ENCODE measurements at regions not wholly inside any gene's neighbourhood (a gene's known extent, or its start where the extent isn't known, plus 50 kb on each side); places are given as distances from the start of the nearest gene placed in this dataset.

GRCh38 chr4:24249972-24250371, 334.4 kb downstream of the DHX15 start:
- DNase-seq (ENCODE audit: low read depth in 3 of 3, low spot score in 2 of 3): no peak

GRCh38 chr4:24248674-24249630, 335.4 kb downstream of the DHX15 start:
- DNase-seq (ENCODE audit: low read depth in 3 of 3, low spot score in 2 of 3): no peak

GRCh38 chr4:24245491-24245820, 338.9 kb downstream of the DHX15 start:
- no peak for DNase-seq (ENCODE audit: low read depth in 3 of 3, low spot score in 2 of 3)

- peak; percentile 29 to 53 (median 36) for DNase-seq (ENCODE audit: low read depth in 3 of 3, low spot score in 2 of 3)
Observed at GRCh38 chr4:24244663-24245490, 339.5 kb downstream of the DHX15 start.

GRCh38 chr4:24243641-24244040, 340.7 kb downstream of the DHX15 start:
- DNase-seq (ENCODE audit: low read depth in 3 of 3, low spot score in 2 of 3): no peak

- DNase-seq (ENCODE audit: low read depth in 3 of 3, low spot score in 2 of 3): no peak
Observed at GRCh38 chr4:24241511-24241910, 342.8 kb downstream of the DHX15 start.

- no peak for DNase-seq (ENCODE audit: low read depth in 3 of 3, low spot score in 2 of 3)
Observed at GRCh38 chr4:24240655-24241054, 343.7 kb downstream of the DHX15 start.

- no peak for DNase-seq (ENCODE audit: low read depth in 3 of 3, low spot score in 2 of 3)
Observed at GRCh38 chr4:24237709-24238108, 346.6 kb downstream of the DHX15 start.

GRCh38 chr4:24236532-24236931, 346.7 kb upstream of the PPARGC1A start:
- DNase-seq (ENCODE audit: low read depth in 3 of 3, low spot score in 2 of 3): no peak

- DNase-seq (ENCODE audit: low read depth in 3 of 3, low spot score in 2 of 3): no peak
Observed at GRCh38 chr4:24236120-24236519, 346.3 kb upstream of the PPARGC1A start.

GRCh38 chr4:24235618-24236017, 345.8 kb upstream of the PPARGC1A start:
- DNase-seq (ENCODE audit: low read depth in 3 of 3, low spot score in 2 of 3): no peak

- no peak for DNase-seq (ENCODE audit: low read depth in 3 of 3, low spot score in 2 of 3)
Observed at GRCh38 chr4:24234288-24234848, 344.5 kb upstream of the PPARGC1A start.

GRCh38 chr4:24230955-24231354, 341.1 kb upstream of the PPARGC1A start:
- no peak for DNase-seq (ENCODE audit: low read depth in 3 of 3, low spot score in 2 of 3)

GRCh38 chr4:24229978-24230377, 340.1 kb upstream of the PPARGC1A start:
- no peak for DNase-seq (ENCODE audit: low read depth in 3 of 3, low spot score in 2 of 3)

- DNase-seq (ENCODE audit: low read depth in 3 of 3, low spot score in 2 of 3): no peak
Observed at GRCh38 chr4:24228692-24229091, 338.8 kb upstream of the PPARGC1A start.

- no peak for DNase-seq (ENCODE audit: low read depth in 3 of 3, low spot score in 2 of 3)
Observed at GRCh38 chr4:24226667-24227066, 336.8 kb upstream of the PPARGC1A start.

- DNase-seq (ENCODE audit: low read depth in 3 of 3, low spot score in 2 of 3): no peak
Observed at GRCh38 chr4:24226023-24226422, 336.2 kb upstream of the PPARGC1A start.

- DNase-seq (ENCODE audit: low read depth in 3 of 3, low spot score in 2 of 3): no peak
Observed at GRCh38 chr4:24224446-24224845, 334.6 kb upstream of the PPARGC1A start.

- DNase-seq (ENCODE audit: low read depth in 3 of 3, low spot score in 2 of 3): no peak
Observed at GRCh38 chr4:24219209-24219608, 329.4 kb upstream of the PPARGC1A start.

GRCh38 chr4:24218566-24218965, 328.7 kb upstream of the PPARGC1A start:
- DNase-seq (ENCODE audit: low read depth in 3 of 3, low spot score in 2 of 3): no peak

GRCh38 chr4:24214796-24215195, 324.9 kb upstream of the PPARGC1A start:
- DNase-seq (ENCODE audit: low read depth in 3 of 3, low spot score in 2 of 3): no peak

Data from right renal cortex interstitium (tissue), 3 donors.